ENCODE measurements at regions not wholly inside any gene's neighbourhood (a gene's known extent, or its start where the extent isn't known, plus 50 kb on each side); places are given as distances from the start of the nearest gene placed in this dataset.

DNA sequence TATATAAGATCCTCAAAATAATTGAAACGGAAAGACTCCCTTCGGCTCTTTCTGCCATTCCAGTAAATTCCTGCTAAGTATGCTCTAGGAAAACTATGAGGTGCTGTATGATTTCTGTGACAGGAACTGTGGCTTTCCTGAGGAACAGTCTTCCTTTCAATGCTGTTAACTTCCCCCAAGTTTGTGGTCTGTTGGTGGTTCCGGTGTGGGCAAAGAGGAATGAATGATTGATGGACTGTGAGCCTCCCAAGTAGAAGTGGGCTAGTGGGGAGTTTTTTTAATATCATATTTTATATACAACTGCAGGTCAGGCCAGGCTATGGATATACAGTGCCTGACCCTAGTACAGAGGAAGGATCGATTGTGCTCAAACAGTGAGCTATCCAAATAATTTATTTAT, 560.7 kb upstream of the RBFOX1 start:
- no peak for TF ChIP-seq SIN3A (IDR thresholded peaks at IDR 0.05; ENCODE audit: borderline replicate concordance, insufficient read depth, low read length)
- TF ChIP-seq TAF1 (IDR thresholded peaks at IDR 0.05; ENCODE audit: borderline replicate concordance, insufficient read depth, low read length), result no peak
- no peak for TF ChIP-seq POLR2AphosphoS5 (IDR thresholded peaks at IDR 0.05; ENCODE audit: low read depth, low read length)
